HG03342 (cell line): ENCODE measurements at regions not wholly inside any gene's neighbourhood (a gene's known extent, or its start where the extent isn't known, plus 50 kb on each side); places are given as distances from the start of the nearest gene placed in this dataset.

ENCODE experiments used
- ATAC-seq: cut with Tn5 transposase; IDR thresholded peaks from one replicate; pipeline ENCODE4 v1.9.1; 2021; ENCODE audit warnings: mild to moderate bottlenecking, moderate library complexity; ENCODE audit not compliant: unreplicated experiment

GRCh38 chr1:216927633-216928032 is 204.4 kb upstream of the ESRRG start:
- no peak for ATAC-seq

GRCh38 chr1:216926720-216927510 is 203.7 kb upstream of the ESRRG start:
- ATAC-seq = no peak

DNA sequence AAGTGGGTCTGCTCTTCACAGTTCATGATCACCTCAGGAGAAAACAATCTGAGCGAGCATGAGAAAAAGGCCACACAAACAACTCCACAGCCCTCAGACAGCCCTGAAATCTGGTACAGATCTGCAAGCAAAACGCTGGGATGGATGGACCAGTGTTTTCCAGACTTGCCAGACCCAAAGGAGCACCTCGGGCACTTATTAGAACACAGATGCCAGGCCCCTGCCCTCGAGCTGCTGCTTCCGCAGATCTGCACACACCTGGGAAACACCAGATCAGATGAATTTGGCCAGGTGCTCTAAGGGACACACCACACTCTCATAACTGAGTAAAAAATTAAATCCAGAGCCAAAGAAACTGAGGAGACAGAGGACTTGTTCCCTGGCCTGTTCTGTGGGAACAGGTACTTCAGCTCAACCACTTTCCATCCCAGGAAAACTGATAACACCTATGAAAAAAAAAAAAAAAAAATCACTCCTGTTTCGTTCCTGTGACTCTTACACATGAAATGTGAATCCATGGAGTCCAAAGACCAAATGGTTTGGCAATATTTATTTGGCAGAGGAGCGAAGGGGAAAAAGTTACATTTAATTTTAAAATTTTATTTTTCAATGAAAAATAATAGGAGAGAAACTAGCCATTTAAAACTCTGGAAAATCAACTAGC is 202.9 kb upstream of the ESRRG start:
- ATAC-seq = no peak

DNA sequence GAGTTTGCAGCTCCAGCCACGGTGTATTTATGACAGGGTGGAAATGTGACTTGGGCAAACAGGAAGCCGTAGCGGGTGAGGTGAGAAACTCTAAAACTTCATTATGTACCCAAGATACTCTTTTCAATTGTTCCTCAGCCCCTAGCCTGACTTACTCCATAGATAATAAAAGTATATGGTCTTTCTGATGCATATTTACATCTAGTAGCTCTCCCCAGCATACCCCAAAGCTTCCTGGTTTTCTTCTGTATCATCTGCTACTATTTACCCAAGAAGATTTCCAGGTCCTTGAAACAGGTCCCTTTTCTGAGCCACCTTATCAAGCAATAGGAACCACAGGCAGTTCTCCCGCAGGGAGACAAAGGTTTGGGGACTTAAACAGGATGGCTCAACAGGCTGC is 201.5 kb upstream of the ESRRG start:
- ATAC-seq = no peak

DNA sequence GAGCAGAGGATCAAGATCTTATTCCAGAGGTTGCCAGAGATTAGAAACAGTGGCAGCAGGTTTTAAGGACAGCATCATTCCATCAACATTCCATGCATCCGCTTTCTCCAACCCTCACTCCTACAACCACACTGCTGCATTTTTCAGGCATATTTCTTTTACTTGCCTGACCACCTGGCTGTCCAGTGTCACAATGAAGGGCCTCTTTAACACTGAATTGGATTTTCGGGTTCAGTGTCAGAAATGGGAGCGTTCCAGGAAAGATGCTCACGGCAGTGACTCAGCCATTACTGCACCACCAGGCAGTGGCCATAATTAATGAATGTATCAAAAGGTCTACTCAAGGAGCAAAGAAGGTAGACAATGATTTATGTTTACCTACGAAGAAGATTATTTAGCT is 200.4 kb upstream of the ESRRG start:
- ATAC-seq = no peak

GRCh38 chr1:216922406-216922805 is 199.2 kb upstream of the ESRRG start:
- ATAC-seq = no peak

DNA sequence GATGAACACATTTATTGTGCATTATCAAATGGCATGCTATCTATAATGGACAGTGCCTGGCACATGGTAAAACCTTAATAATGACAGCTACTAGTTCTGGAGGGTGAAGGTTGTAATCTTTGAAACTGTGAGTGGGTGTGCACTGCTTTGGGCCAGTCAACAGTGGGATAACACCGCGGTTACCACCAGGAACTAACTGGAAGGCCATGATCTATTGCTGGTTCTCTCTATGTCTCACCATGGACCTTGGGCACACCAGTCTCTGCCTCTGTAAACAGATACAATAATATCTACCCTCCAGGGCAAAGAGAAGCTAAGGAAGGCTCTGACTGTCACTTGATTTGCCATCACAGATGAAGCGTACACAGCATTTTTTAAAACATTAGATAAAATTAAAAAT is 198.6 kb upstream of the ESRRG start:
- no peak for ATAC-seq

- no peak for ATAC-seq
These were observed 196.1 kb upstream of the ESRRG start for GRCh38 chr1:216919060-216919970.

DNA sequence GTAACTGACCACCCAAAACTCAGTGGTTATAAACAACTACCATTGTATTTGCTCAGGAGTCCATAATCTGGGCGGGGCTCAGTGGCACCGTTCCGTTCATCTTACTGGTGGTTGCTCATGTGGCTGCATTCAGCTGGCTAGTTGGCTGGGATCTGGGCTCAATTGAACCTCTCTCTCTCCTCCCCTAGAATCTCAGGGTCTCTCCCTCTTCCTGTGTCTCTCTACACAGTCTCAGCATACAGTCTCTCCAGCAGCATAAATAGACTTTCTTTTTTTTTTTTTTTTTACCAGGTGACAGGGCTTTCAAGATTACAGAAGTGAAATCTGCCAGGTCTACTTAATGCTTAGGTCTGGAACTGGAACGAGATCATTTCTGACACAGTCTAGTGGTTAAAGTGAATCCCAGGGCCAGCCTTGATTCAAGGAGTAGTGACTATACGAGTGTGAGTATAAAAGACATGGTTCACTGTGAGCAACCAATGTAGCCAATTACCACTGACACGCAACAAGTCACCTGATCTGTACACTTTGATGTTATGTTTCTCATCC is 193.7 kb upstream of the ESRRG start:
- ATAC-seq = no peak

GRCh38 chr1:216914974-216915373 is 191.7 kb upstream of the ESRRG start:
- no peak for ATAC-seq

DNA sequence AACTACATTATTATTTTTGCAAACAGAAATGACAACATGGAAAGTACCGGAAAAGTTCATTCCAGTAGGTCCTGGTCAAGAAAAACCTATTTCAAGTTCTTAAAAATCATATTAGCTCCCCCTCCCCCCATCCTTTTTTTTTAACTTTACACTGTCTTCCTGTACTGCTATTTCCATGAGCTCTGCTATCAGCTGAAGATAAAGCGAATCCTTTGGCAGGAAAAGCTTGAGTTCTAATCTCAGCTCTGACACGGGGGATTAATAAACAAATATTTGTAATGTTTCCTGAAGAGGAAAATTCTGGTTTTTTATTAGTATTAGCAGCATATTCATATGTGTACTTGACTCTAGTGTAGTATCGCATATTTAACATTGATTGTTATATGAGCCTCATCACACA is 190.7 kb upstream of the ESRRG start:
- no peak for ATAC-seq

- no peak for ATAC-seq
These were observed 187.0 kb upstream of the ESRRG start for GRCh38 chr1:216910081-216910840.

DNA sequence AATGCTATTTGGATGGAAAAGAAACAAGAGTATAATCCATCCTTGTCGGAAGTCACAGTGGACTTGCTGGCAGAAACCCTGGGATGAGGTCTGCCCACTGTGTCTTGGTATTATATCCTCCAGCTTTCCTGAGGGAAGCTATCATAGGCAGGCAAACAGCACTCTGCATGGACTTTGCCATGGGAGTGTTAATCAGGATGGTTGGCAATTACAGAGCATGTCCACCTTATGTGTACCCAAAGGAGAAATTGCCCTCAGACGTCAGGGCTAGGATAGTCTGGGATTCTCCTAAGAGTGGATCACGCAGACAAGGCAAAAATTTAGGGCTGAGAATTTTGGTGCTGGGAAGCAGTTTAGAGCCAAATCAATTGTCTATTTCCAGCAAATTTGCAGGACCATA is 184.9 kb upstream of the ESRRG start:
- ATAC-seq = no peak

DNA sequence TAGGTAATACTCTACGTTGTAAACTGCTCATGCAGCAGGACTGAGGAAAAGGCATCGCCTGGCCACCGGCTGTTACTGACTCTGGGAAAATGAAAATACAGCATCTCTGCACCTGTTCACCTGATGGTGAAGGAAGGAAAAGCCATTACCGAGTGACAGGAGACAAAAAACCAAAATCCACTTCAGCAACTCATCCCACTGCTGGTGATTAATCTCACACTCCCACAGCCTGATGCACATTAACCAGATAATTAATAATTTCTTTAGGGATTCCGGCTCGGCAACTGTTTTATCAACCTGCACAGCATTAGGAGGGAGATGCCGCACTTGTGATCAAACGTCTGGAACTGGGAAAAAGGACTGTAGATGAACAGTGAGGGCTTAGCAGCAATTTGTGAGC is 183.9 kb upstream of the ESRRG start:
- ATAC-seq = no peak

- ATAC-seq = no peak
These were observed 182.6 kb upstream of the ESRRG start for GRCh38 chr1:216905781-216906180.

- no peak for ATAC-seq
These were observed 181.9 kb upstream of the ESRRG start for GRCh38 chr1:216905137-216905536.

DNA sequence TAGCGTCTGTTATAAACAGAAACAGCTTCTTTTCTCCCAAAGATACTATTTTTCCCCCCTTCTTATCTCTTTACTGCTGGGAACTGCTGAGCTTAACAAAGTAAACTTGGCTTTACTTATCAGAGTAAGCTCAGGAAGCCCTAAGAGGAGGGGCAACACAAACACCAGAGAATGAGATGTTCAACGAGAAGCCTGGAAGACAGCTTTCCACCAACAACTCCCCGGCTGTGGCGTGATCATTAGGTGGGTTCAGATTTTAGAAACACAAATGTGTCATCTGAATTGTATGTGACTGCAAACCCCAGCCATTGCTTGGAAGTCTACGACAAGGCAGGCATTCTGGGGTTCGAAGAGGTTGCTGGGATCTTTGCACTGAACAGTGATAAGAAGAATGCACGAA is 181.2 kb upstream of the ESRRG start:
- ATAC-seq = no peak

GRCh38 chr1:216903382-216903740 is 180.1 kb upstream of the ESRRG start:
- no peak for ATAC-seq

DNA sequence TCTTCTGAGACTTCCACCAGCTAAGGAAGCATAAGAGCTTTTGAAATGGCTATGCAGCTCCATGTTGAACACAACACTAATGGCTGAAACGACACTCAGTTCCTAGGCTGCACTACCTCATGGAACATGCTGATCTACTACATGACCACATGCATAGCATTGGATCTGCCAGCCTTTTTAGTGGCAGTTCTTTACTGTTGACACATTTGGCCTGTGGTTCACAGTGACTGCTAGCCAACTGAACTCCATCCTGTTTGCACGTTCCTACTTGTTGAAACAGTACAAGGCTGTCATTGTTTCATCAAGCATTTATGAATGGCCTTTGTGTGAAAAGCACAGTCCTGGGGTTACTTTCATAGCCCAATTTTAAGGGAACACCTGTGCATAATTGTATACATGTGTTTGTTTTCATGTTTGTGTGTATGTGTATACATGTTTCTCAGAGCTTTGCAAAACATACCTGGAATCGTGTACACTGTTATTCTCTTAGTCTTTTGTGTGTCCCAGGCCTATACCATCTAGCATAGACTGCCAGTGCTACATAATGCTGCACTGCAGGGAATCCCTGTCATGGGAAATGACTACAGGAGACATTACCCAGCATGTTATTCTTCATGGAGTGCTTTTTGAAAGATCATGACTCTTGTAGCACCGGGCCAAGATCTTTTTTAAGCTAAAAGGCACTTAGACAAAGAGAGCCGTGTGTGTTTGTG is 179.6 kb upstream of the ESRRG start:
- no peak for ATAC-seq

GRCh38 chr1:216900116-216900620 is 176.9 kb upstream of the ESRRG start:
- ATAC-seq = no peak
